LNCaP clone FGC (cell line): ENCODE measurements at regions not wholly inside any gene's neighbourhood (a gene's known extent, or its start where the extent isn't known, plus 50 kb on each side); places are given as distances from the start of the nearest gene placed in this dataset.
A peak's percentile ranks its signal among the peaks of the same experiment; 100 is the strongest.
"Not testable (repeated sequence)": the region's sequence is repeated elsewhere in the genome, so short reads cannot be mapped to it uniquely, and the experiment has no call there.

Experiments used
- DNase-seq: peaks from one replicate; pipeline ENCODE4 v3.0.0-alpha.2; 2011; ENCODE audit warnings: low read depth
- H3K4me3 ChIP-seq: 2 replicates; pipeline ENCODE4 v1.5.1; 2011; ENCODE audit warnings: mild to moderate bottlenecking, low read depth, low read length, control low read depth
- CTCF ChIP-seq: IDR thresholded peaks from 2 replicates; pipeline ENCODE4 v1.5.1; 2012; ENCODE audit warnings: mild to moderate bottlenecking; ENCODE audit not compliant: control insufficient read depth, insufficient read depth; ENCODE audit errors: extremely low read depth

- not testable (repeated sequence) for H3K4me3 ChIP-seq, DNase-seq
- TF ChIP-seq CTCF: peak; percentile 46
These were observed 80.8 kb downstream of the POTEB2 start for GRCh38 chr15:20785151-20785936.

- not testable (repeated sequence) for H3K4me3 ChIP-seq, DNase-seq
These were observed 82.4 kb downstream of the POTEB2 start for GRCh38 chr15:20783598-20784184.

- H3K4me3 ChIP-seq, DNase-seq: not testable (repeated sequence)
These were observed 90.7 kb downstream of the POTEB2 start for GRCh38 chr15:20775412-20775811.

GRCh38 chr15:20767943-20768342 is 98.2 kb downstream of the POTEB2 start:
- DNase-seq, H3K4me3 ChIP-seq: not testable (repeated sequence)

GRCh38 chr15:20762422-20762821 is 103.7 kb downstream of the POTEB2 start:
- DNase-seq, H3K4me3 ChIP-seq: not testable (repeated sequence)

- DNase-seq, H3K4me3 ChIP-seq: not testable (repeated sequence)
These were observed 109.7 kb downstream of the POTEB2 start for GRCh38 chr15:20756440-20756839.

GRCh38 chr15:20755665-20756398 is 110.3 kb downstream of the POTEB2 start:
- not testable (repeated sequence) for DNase-seq, H3K4me3 ChIP-seq

GRCh38 chr15:20733493-20733892 is 132.6 kb downstream of the POTEB2 start:
- DNase-seq, H3K4me3 ChIP-seq: not testable (repeated sequence)
